ENCODE measurements at regions not wholly inside any gene's neighbourhood (a gene's known extent, or its start where the extent isn't known, plus 50 kb on each side); places are given as distances from the start of the nearest gene placed in this dataset.

DNA sequence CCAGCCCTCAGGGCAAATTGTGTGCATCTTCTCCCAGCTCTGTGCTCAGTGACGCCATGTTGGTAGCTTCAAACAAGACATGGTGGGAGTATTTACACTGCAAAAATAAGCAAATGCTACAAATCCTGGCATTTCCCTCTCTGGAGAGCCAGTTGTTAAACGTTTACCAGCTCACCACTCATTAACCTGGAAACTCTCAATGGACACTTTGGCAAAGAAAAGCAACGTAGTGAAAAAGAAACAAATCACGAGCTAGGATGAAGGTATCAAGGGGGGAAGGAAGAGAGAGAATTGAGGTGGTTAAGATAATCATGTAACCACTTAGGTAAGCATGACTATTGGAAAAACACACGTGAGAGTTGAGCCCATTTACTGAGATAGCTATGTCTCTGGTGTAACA is 72.5 kb downstream of the MRPS30 start:
- DNase-seq (ENCODE audit: low read depth, low spot score) (no peak), FAIRE-seq (no peak)
- ChIA-PET CTCF (no interaction called here), POLR2A (no interaction called here)
- no peaks in the 10 kb centered on the region for H4K20me1 ChIP-seq (replicated peaks; ENCODE audit: control insufficient read depth, extremely low read depth, insufficient read depth, low read length)
- dilution Hi-C loops (cut with MboI; ENCODE audit: extremely low pct_ligation_motif_present, low sequenced_read_pairs) (no loop called here), intact Hi-C loops (cut with micrococcal nuclease) (no loop called here)
- no peak overlapping the region for H2AFZ ChIP-seq (ENCODE audit: low read depth, low read length)
- no TSS peak for BruUV-seq (replicated peaks)
- H3K79me2 ChIP-seq (ENCODE audit: control insufficient read depth, insufficient read depth, low read length): no peaks in the 10 kb centered on the region
- no peaks in the 10 kb centered on the region for H3K36me3 ChIP-seq (ENCODE audit: control insufficient read depth in 2 of 2, extremely low read depth in 1 of 2, insufficient read depth in 2 of 2, low read length in 2 of 2)
- no peaks in the 10 kb centered on the region for H3K9me1 ChIP-seq (replicated peaks; ENCODE audit: control insufficient read depth, extremely low read depth, insufficient read depth, low read length)
- H3K27ac ChIP-seq (ENCODE audit: insufficient read depth, low read depth, low read length): no peak overlapping the region
- no peak overlapping the region for H3K4me2 ChIP-seq (ENCODE audit: insufficient read depth, low read length)
- no peak overlapping the region for H3K4me3 ChIP-seq (replicated peaks in 1 of 3; ENCODE audit: insufficient read depth in 1 of 3, low read depth in 1 of 3, low read length in 3 of 3)
- no peak overlapping the region for H3K9ac ChIP-seq (replicated peaks; ENCODE audit: extremely low read depth, insufficient read depth, low read length)
- no peaks in the 10 kb centered on the region for H3K27me3 ChIP-seq (ENCODE audit: control insufficient read depth in 2 of 2, insufficient read depth in 2 of 2, low read length in 2 of 2)
- H3K9me3 ChIP-seq (replicated peaks; ENCODE audit: control insufficient read depth, insufficient read depth, low read length): no peaks in the 10 kb centered on the region
- TF ChIP-seq, protein P1, sequence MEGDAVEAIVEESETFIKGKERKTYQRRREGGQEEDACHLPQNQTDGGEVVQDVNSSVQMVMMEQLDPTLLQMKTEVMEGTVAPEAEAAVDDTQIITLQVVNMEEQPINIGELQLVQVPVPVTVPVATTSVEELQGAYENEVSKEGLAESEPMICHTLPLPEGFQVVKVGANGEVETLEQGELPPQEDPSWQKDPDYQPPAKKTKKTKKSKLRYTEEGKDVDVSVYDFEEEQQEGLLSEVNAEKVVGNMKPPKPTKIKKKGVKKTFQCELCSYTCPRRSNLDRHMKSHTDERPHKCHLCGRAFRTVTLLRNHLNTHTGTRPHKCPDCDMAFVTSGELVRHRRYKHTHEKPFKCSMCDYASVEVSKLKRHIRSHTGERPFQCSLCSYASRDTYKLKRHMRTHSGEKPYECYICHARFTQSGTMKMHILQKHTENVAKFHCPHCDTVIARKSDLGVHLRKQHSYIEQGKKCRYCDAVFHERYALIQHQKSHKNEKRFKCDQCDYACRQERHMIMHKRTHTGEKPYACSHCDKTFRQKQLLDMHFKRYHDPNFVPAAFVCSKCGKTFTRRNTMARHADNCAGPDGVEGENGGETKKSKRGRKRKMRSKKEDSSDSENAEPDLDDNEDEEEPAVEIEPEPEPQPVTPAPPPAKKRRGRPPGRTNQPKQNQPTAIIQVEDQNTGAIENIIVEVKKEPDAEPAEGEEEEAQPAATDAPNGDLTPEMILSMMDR (IDR thresholded peaks at IDR 0.05; ENCODE audit: extremely low read depth in 1 of 2, insufficient read depth in 1 of 2, low read depth in 1 of 2, low read length in 2 of 2): no peak
- TF ChIP-seq, protein P2, sequence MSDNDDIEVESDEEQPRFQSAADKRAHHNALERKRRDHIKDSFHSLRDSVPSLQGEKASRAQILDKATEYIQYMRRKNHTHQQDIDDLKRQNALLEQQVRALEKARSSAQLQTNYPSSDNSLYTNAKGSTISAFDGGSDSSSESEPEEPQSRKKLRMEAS (IDR thresholded peaks at IDR 0.05; ENCODE audit: insufficient read depth, insufficient read length): no peak
- no peak for TF ChIP-seq FOS (IDR thresholded peaks at IDR 0.05; ENCODE audit: borderline replicate concordance, insufficient read depth, low read length)
- no peak for TF ChIP-seq MYC (IDR thresholded peaks at IDR 0.05; ENCODE audit: low read depth, low read length)
- no peak for TF ChIP-seq GATA2 (IDR thresholded peaks at IDR 0.05; ENCODE audit: insufficient read depth, insufficient read length, low read depth, low read length)
- no peak for TF ChIP-seq POLR2A (IDR thresholded peaks at IDR 0.05; ENCODE audit: low read depth, low read length)
- TF ChIP-seq JUN (IDR thresholded peaks at IDR 0.05; ENCODE audit: borderline replicate concordance, insufficient read depth, insufficient read length, low read depth): no peak
- no peak for TF ChIP-seq POLR2AphosphoS5 (IDR thresholded peaks at IDR 0.05; ENCODE audit: insufficient read depth, low read depth, low read length)
- no peak for TF ChIP-seq EZH2 (IDR thresholded peaks at IDR 0.05; ENCODE audit: borderline replicate concordance, low read depth, low read length, severe bottlenecking)
- no peaks in the 10 kb centered on the region for H3K4me1 ChIP-seq (ENCODE audit: control insufficient read depth, extremely low read depth, insufficient read depth, low read length)
